Liver (tissue), 8 donors: ENCODE measurements at regions not wholly inside any gene's neighbourhood (a gene's known extent, or its start where the extent isn't known, plus 50 kb on each side); places are given as distances from the start of the nearest gene placed in this dataset.

Experiments used
- DNase-seq: peaks from one replicate; pipeline ENCODE4 v3.0.0-alpha.2; 2017; ENCODE audit warnings: low spot score
- H3K27ac ChIP-seq, 2 donors: one replicate each; pipeline ENCODE4 v1.7.0; 2013; ENCODE audit warnings: inconsistent platforms in 2 of 2, low read length in 2 of 2, control low read depth in 1 of 2, low read depth in 1 of 2, mild to moderate bottlenecking in 1 of 2
- H3K27me3 ChIP-seq, 4 donors: one replicate each; pipeline versions ENCODE4 v1.6.1 to v1.7.0; 2013; ENCODE audit warnings: low read length in 3 of 4, inconsistent platforms in 1 of 4, mild to moderate bottlenecking in 1 of 4, moderate library complexity in 1 of 4; ENCODE audit not compliant: control insufficient read depth in 4 of 4, insufficient read depth in 4 of 4
- H3K36me3 ChIP-seq, 4 donors: one replicate each; pipeline versions ENCODE4 v1.6.1 to v1.7.0; 2013; ENCODE audit warnings: low read length in 3 of 4, mild to moderate bottlenecking in 3 of 4, low read depth in 1 of 4, moderate library complexity in 1 of 4; ENCODE audit not compliant: control insufficient read depth in 4 of 4, insufficient read depth in 3 of 4
- H3K4me1 ChIP-seq, 4 donors: one replicate each; pipeline versions ENCODE4 v1.6.1 to v1.7.0; 2013; ENCODE audit warnings: low read length in 3 of 4, mild to moderate bottlenecking in 3 of 4, moderate library complexity in 1 of 4; ENCODE audit not compliant: control insufficient read depth in 4 of 4, insufficient read depth in 4 of 4
- H3K4me3 ChIP-seq, 3 donors: one replicate each; pipeline versions ENCODE4 v1.6.1 to v1.7.0; 2013; ENCODE audit warnings: low read length in 3 of 3, control low read depth in 1 of 3, low read depth in 1 of 3, mild to moderate bottlenecking in 1 of 3
- H3K9ac ChIP-seq, 2 donors: one replicate each; pipeline ENCODE4 v1.7.0; 2013; ENCODE audit warnings: low read length in 2 of 2, mild to moderate bottlenecking in 2 of 2, moderate library complexity in 2 of 2, control low read depth in 1 of 2, low read depth in 1 of 2
- H3K9me3 ChIP-seq, 4 donors: one replicate each; pipeline versions ENCODE4 v1.6.1 to v1.7.0; 2013; ENCODE audit warnings: low read length in 3 of 4; ENCODE audit not compliant: control insufficient read depth in 4 of 4
- ATF3 ChIP-seq: IDR thresholded peaks from 2 replicates; pipeline ENCODE4 v1.6.1; 2016; ENCODE audit warnings: antibody characterized with exemption
- CTCF ChIP-seq: fragments of 150-350 bp; IDR thresholded peaks from 2 replicates; pipeline ENCODE4 v1.5.1; 2017; ENCODE audit warnings: improper control_type of control experiment, low read depth, low read length; ENCODE audit not compliant: missing input control
- EGR1 ChIP-seq, 2 donors: IDR thresholded peaks; 2 replicates each; pipeline ENCODE4 v1.6.1; 2016 to 2018; ENCODE audit warnings: antibody characterized with exemption in 2 of 2, low read depth in 2 of 2
- FOXA1 ChIP-seq: IDR thresholded peaks from 2 replicates; pipeline ENCODE4 v1.6.1; 2016; ENCODE audit warnings: antibody characterized with exemption
- FOXA2 ChIP-seq: IDR thresholded peaks from 2 replicates; pipeline ENCODE4 v1.6.1; 2016; ENCODE audit warnings: antibody characterized with exemption
- HNF4A ChIP-seq, 2 donors: conservative IDR thresholded peaks; 2 replicates each; pipeline ENCODE4 v1.6.1; 2016; ENCODE audit warnings: antibody characterized with exemption in 2 of 2, mild to moderate bottlenecking in 2 of 2
- MAX ChIP-seq: IDR thresholded peaks from 2 replicates; pipeline ENCODE4 v1.6.1; 2016; ENCODE audit warnings: antibody characterized with exemption
- NR2F2 ChIP-seq: IDR thresholded peaks from 2 replicates; pipeline ENCODE4 v1.6.1; 2016; ENCODE audit warnings: antibody characterized with exemption
- RAD21 ChIP-seq, 2 donors: IDR thresholded peaks; 2 replicates each; pipeline ENCODE4 v1.6.1; 2016; ENCODE audit warnings: antibody characterized with exemption in 2 of 2, mild to moderate bottlenecking in 2 of 2
- RXRA ChIP-seq, 2 donors: IDR thresholded peaks; 2 replicates each; pipeline ENCODE4 v1.6.1; 2017 to 2018; ENCODE audit warnings: antibody characterized with exemption in 2 of 2, mild to moderate bottlenecking in 1 of 2
- SP1 ChIP-seq: IDR thresholded peaks from 2 replicates; pipeline ENCODE4 v1.6.1; 2018; ENCODE audit warnings: antibody characterized with exemption, mild to moderate bottlenecking
- YY1 ChIP-seq: IDR thresholded peaks from 2 replicates; pipeline ENCODE4 v1.6.1; 2016; ENCODE audit warnings: antibody characterized with exemption, mild to moderate bottlenecking
- ZBTB33 ChIP-seq: IDR thresholded peaks from 2 replicates; pipeline ENCODE4 v1.6.1; 2016; ENCODE audit warnings: antibody characterized with exemption
- WGBS: extraction: QIAGEN DNeasy Blood & Tissue Kit; methylation state at CpG from one replicate; pipeline ENCODE4 v1.1.7; 2013; 5-methylcytosine and 5-hydroxymethylcytosine counted together
- TF ChIP-seq, protein P1 (sequence below): IDR thresholded peaks from 2 replicates; pipeline ENCODE4 v1.6.1; 2016; ENCODE audit warnings: antibody characterized with exemption, mild to moderate bottlenecking
- donor health status: healthy.
- donor health status: healthy.
- donor health status: healthy.
- donor health status: healthy.
- donor health status: healthy.

GRCh38 chr20:40090236-40090635 lies 598.8 kb downstream of the MAFB start:
- DNase-seq = no peak
- H3K27me3 ChIP-seq = no peaks in the 10 kb centered on the region
- no peaks in the 10 kb centered on the region for H3K36me3 ChIP-seq
- TF ChIP-seq RXRA (IDR thresholded peaks at IDR 0.05) = no peak
- TF ChIP-seq HNF4A (conservative IDR thresholded peaks at IDR 0.05) = no peak
- no peak for TF ChIP-seq RAD21 (IDR thresholded peaks at IDR 0.05)
- TF ChIP-seq ZBTB33 = no peak
- TF ChIP-seq YY1 = no peak
- TF ChIP-seq NR2F2 = no peak
- H3K9ac ChIP-seq = no peak overlapping the region
- no peak overlapping the region for H3K27ac ChIP-seq
- no peaks in the 10 kb centered on the region for H3K9me3 ChIP-seq
- WGBS = 32% methylated on average over 2 of the region's 2 CpGs
- H3K4me1 ChIP-seq = no peaks in the 10 kb centered on the region
- H3K4me3 ChIP-seq = no peak overlapping the region

- Histone ChIP-seq H3K9me3 (no peaks in the 10 kb centered on the region), H3K4me1 (no peaks in the 10 kb centered on the region), H3K9ac (no peak overlapping the region), H3K36me3 (no peaks in the 10 kb centered on the region), H3K4me3 (no peak overlapping the region), H3K27ac (no peak overlapping the region), H3K27me3 (no peaks in the 10 kb centered on the region)
- DNase-seq = no peak
- no peak for TF ChIP-seq ATF3
- no peak for TF ChIP-seq EGR1 (IDR thresholded peaks at IDR 0.05; ENCODE audit: low read depth in 2 of 2)
- TF ChIP-seq FOXA1 = no peak
- no peak for TF ChIP-seq YY1
- no peak for TF ChIP-seq FOXA2
- no peak for TF ChIP-seq SP1
- no peak for TF ChIP-seq HNF4A (conservative IDR thresholded peaks at IDR 0.05)
- TF ChIP-seq CTCF = no peak
- TF ChIP-seq, protein P1, sequence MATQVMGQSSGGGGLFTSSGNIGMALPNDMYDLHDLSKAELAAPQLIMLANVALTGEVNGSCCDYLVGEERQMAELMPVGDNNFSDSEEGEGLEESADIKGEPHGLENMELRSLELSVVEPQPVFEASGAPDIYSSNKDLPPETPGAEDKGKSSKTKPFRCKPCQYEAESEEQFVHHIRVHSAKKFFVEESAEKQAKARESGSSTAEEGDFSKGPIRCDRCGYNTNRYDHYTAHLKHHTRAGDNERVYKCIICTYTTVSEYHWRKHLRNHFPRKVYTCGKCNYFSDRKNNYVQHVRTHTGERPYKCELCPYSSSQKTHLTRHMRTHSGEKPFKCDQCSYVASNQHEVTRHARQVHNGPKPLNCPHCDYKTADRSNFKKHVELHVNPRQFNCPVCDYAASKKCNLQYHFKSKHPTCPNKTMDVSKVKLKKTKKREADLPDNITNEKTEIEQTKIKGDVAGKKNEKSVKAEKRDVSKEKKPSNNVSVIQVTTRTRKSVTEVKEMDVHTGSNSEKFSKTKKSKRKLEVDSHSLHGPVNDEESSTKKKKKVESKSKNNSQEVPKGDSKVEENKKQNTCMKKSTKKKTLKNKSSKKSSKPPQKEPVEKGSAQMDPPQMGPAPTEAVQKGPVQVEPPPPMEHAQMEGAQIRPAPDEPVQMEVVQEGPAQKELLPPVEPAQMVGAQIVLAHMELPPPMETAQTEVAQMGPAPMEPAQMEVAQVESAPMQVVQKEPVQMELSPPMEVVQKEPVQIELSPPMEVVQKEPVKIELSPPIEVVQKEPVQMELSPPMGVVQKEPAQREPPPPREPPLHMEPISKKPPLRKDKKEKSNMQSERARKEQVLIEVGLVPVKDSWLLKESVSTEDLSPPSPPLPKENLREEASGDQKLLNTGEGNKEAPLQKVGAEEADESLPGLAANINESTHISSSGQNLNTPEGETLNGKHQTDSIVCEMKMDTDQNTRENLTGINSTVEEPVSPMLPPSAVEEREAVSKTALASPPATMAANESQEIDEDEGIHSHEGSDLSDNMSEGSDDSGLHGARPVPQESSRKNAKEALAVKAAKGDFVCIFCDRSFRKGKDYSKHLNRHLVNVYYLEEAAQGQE = no peak
- no peak for TF ChIP-seq ZBTB33
- no peak for TF ChIP-seq MAX
These were observed 601.5 kb downstream of the MAFB start for GRCh38 chr20:40087496-40087895.
